H1 (cell line): ENCODE measurements at regions not wholly inside any gene's neighbourhood (a gene's known extent, or its start where the extent isn't known, plus 50 kb on each side); places are given as distances from the start of the nearest gene placed in this dataset.

Source experiments
- POLR2AphosphoS5 ChIP-seq: IDR thresholded peaks from 2 replicates; pipeline ENCODE4 v1.6.1; 2011; ENCODE audit warnings: low read depth, low read length
- RFX5 ChIP-seq: IDR thresholded peaks from 2 replicates; pipeline ENCODE4 v1.6.1; 2011; ENCODE audit warnings: low read depth, low read length, improper control_type of control experiment, borderline replicate concordance
- TBP ChIP-seq: IDR thresholded peaks from 2 replicates; pipeline ENCODE4 v1.6.1; 2011; ENCODE audit warnings: low read depth, low read length, improper control_type of control experiment

DNA sequence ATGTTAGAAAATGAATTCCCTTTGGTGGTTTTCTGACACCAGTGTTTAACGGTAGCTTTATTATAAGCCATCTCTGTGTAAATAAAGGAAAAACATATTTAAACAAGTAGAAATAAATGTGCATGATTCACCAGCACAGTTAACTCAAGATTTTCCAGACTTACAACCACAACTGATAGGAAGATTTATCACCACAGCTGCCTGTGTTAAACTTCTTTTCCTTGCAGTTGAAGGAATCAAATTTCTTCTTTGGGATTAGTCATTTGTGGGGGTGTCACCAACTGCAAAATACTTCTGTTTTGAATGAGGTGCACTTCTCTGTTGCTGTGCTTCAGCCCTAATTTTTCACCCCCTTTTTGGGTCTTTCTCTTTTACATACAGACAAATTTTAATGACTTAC is 128.1 kb upstream of the STK26 start (continued):
- no peak for TF ChIP-seq RFX5
- TF ChIP-seq TBP, result no peak
- no peak for TF ChIP-seq POLR2AphosphoS5
